Spleen (tissue), 11 donors: ENCODE measurements at regions not wholly inside any gene's neighbourhood (a gene's known extent, or its start where the extent isn't known, plus 50 kb on each side); places are given as distances from the start of the nearest gene placed in this dataset.

Source experiments
- DNase-seq: peaks from one replicate; pipeline ENCODE4 v3.0.0-alpha.2; 2020
- H3K27ac ChIP-seq, 8 donors: fragments of 200-600 bp; sonication (generic) in 7 of 8; 1 replicate in 4 of 8; 2 replicates in 4 of 8; pipeline versions ENCODE4 v1.5.0 to v1.8.0; 2016 to 2021; ENCODE audit warnings: inconsistent platforms in 4 of 8, mild to moderate bottlenecking in 4 of 8, moderate library complexity in 1 of 8
- H3K27me3 ChIP-seq, 7 donors: fragments of 200-600 bp; sonication (generic) in 6 of 7; replicated peaks in 1 of 7; 1 replicate in 4 of 7; 2 replicates in 3 of 7; pipeline versions ENCODE4 v1.5.0 to v1.8.0; 2016 to 2021; ENCODE audit warnings: inconsistent platforms in 3 of 7, mild to moderate bottlenecking in 1 of 7
- H3K36me3 ChIP-seq, 6 donors: fragments of 200-600 bp; sonication (generic) in 5 of 6; 1 replicate in 4 of 6; 2 replicates in 2 of 6; pipeline versions ENCODE4 v1.5.0 to v1.8.0; 2016 to 2021; ENCODE audit warnings: inconsistent platforms in 2 of 6
- H3K4me1 ChIP-seq, 6 donors: fragments of 200-600 bp; sonication (generic) in 5 of 6; 1 replicate in 3 of 6; 2 replicates in 3 of 6; pipeline versions ENCODE4 v1.5.0 to v1.8.0; 2016 to 2021; ENCODE audit warnings: inconsistent platforms in 3 of 6
- H3K4me3 ChIP-seq, 8 donors: fragments of 200-600 bp; sonication (generic) in 7 of 8; 1 replicate in 4 of 8; 2 replicates in 4 of 8; pipeline versions ENCODE4 v1.5.0 to v1.8.0; 2016 to 2021; ENCODE audit warnings: inconsistent platforms in 4 of 8, mild to moderate bottlenecking in 4 of 8, moderate library complexity in 2 of 8
- H3K9me3 ChIP-seq, 8 donors: fragments of 200-600 bp; sonication (generic) in 7 of 8; 1 replicate in 4 of 8; 2 replicates in 4 of 8; pipeline versions ENCODE4 v1.5.0 to v1.8.0; 2016 to 2021; ENCODE audit warnings: inconsistent platforms in 4 of 8
- CTCF ChIP-seq, 11 experiments: fragments of 200-600 bp in 7 of 11; fragments of 450-650 bp in 4 of 11; sonication (generic) in 4 of 11; IDR thresholded peaks in 8 of 11; conservative IDR thresholded peaks in 3 of 11; 1 replicate in 7 of 11; 2 replicates in 4 of 11; pipeline versions ENCODE4 v1.4.0 to v1.8.0; 2016 to 2021; ENCODE audit warnings: antibody characterized with exemption in 11 of 11, inconsistent platforms in 4 of 11, mild to moderate bottlenecking in 1 of 11
- POLR2A ChIP-seq, 3 donors: fragments of 450-650 bp; IDR thresholded peaks; one replicate each; pipeline ENCODE4 v1.5.1; 2017; ENCODE audit warnings: antibody characterized with exemption in 3 of 3, mild to moderate bottlenecking in 1 of 3
- POLR2AphosphoS5 ChIP-seq, 3 donors: sonication (generic); formaldehyde crosslinking; IDR thresholded peaks; one replicate each; pipeline ENCODE4 v1.5.1; 2017; ENCODE audit warnings: antibody characterized with exemption in 3 of 3
- WGBS, 5 donors: extraction: QIAGEN DNeasy Blood & Tissue Kit in 3 of 5; methylation state at CpG; one replicate each; pipeline versions ENCODE4 v1.1.5 to v1.1.7; 2013 to 2018; 5-methylcytosine and 5-hydroxymethylcytosine counted together
- intact Hi-C: fragments of 100-400 bp; cut with DNase I; formaldehyde crosslinking; loops from one replicate; pipeline ENCODE4 v1.15.0; 2023; ENCODE audit warnings: low total_unique reads
- donor health status: healthy with polysubstance abuse.
- donor health status: DM: no; HTN: no; CAD: no; lungs with moderate emphysema.
- donor health status: DM: no; HTN: no; CAD: no.
- donor health status: Bipolar disorder and iron deficiency.
- donor health status: healthy.
- donor health status: DM: no; HTN: no; CAD: no.
- donor health status: DM: yes; HTN: yes; CAD: no.

DNA sequence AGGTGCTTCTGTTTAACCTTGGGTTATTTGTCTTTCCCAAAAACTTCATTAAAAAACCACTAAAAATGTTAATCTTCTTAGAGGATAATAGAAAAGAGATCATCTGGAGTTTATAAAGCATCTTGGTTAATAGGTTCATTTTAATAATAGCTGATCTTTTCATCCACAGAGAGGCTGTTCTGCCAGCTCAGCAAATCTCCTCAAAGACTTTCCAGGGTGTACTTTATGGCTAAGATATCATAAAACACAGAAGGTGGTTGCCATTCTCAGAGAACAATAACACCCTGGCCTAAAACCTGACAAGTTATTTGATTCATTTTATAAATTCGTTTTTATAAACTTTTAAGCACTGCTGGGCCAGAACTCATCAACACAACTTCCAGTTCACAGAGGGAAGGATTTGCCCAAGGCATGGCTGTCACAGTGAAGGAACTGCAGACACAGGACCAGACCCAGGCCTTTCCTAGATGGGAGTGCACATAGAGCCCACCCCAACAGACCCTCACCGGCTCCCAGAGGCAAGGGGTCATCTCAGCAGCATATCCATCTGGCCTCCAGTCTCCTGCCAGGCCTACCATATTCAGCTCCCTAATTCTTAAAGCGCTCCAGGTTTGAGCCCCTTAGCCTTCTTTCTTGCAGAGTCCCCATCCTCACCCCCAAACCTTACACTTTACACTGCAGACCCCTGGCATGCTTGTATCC lies 203.4 kb upstream of the RAB6C start:
- peaks cover 0 to 10% (median 4%) of the 10 kb centered on the region in 8 donors for H3K9me3 ChIP-seq
- DNase-seq: no peak
- H3K4me3 ChIP-seq: no peak overlapping the region
- TF ChIP-seq POLR2AphosphoS5 (IDR thresholded peaks at IDR 0.05) (no peak), POLR2A (IDR thresholded peaks at IDR 0.05) (no peak), CTCF (IDR thresholded peaks at IDR 0.05 in 8 of 11, conservative IDR thresholded peaks at IDR 0.05 in 3 of 11) (no peak)
- 73 to 83% (median 79%) methylated on average over 3 of the region's 3 CpGs for WGBS, 5 donors
- no peak overlapping the region for H3K27ac ChIP-seq
- no peaks in the 10 kb centered on the region for H3K4me1 ChIP-seq
- peaks cover 0 to 18% (median 0%) of the 10 kb centered on the region in 7 donors for H3K27me3 ChIP-seq
- H3K36me3 ChIP-seq: no peaks in the 10 kb centered on the region
- intact Hi-C loops: no loop called here

DNA sequence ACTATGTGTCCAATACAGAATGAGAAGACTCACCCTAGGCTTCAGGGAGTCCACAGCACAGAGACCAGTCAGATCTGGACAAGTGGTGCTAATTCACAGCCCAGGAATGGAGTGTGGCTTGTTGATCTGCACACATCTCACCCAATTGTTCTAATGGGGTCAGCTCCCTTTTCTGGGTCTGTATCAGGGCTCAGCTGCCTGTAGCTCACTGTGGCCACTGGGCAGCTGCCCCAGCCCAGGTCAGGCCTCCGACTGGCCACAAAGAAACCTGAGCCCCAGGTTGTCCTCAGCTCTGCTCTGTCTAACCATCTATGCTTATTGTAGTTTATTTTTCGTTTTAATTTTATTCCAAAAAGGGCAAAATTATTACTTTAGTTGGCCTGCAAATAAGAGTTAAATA lies 202.3 kb upstream of the RAB6C start:
- TF ChIP-seq POLR2AphosphoS5 (IDR thresholded peaks at IDR 0.05) (no peak), POLR2A (IDR thresholded peaks at IDR 0.05) (no peak), CTCF (IDR thresholded peaks at IDR 0.05 in 8 of 11, conservative IDR thresholded peaks at IDR 0.05 in 3 of 11) (no peak)
- Histone ChIP-seq H3K27me3 (peaks cover 0 to 26% (median 0%) of the 10 kb centered on the region in 7 donors), H3K36me3 (no peaks in the 10 kb centered on the region), H3K9me3 (peaks cover 0 to 9% (median 4%) of the 10 kb centered on the region in 8 donors), H3K27ac (no peak overlapping the region), H3K4me1 (no peaks in the 10 kb centered on the region), H3K4me3 (no peak overlapping the region)
- no peak for DNase-seq
- intact Hi-C loops: no loop called here
- 74 to 88% (median 80%) methylated on average over 2 of the region's 2 CpGs for WGBS, 5 donors

GRCh38 chr2:129777762-129778583 lies 201.5 kb upstream of the RAB6C start:
- no peaks in the 10 kb centered on the region for H3K4me1 ChIP-seq
- 88 to 95% (median 91%) methylated on average over 9 of the region's 9 CpGs for WGBS, 5 donors
- H3K36me3 ChIP-seq: no peaks in the 10 kb centered on the region
- no peak for DNase-seq
- peaks cover 0 to 2% (median 0%) of the 10 kb centered on the region in 8 donors for H3K9me3 ChIP-seq
- TF ChIP-seq POLR2AphosphoS5 (IDR thresholded peaks at IDR 0.05) (no peak), POLR2A (IDR thresholded peaks at IDR 0.05) (no peak), CTCF (IDR thresholded peaks at IDR 0.05 in 8 of 11, conservative IDR thresholded peaks at IDR 0.05 in 3 of 11) (no peak)
- no peak overlapping the region for H3K4me3 ChIP-seq
- H3K27me3 ChIP-seq: peaks cover 0 to 31% (median 0%) of the 10 kb centered on the region in 7 donors
- H3K27ac ChIP-seq: no peak overlapping the region
- intact Hi-C loops: no loop called here

GRCh38 chr2:129778584-129778877 lies 200.9 kb upstream of the RAB6C start:
- WGBS, 5 donors: 70 to 94% (median 86%) methylated on average over 5 to 8 of the region's 8 CpGs

More at GRCh38 chr2:129778584-129778877, 200.9 kb upstream of the RAB6C start:
- Histone ChIP-seq H3K36me3 (no peaks in the 10 kb centered on the region), H3K27ac (no peak overlapping the region), H3K9me3 (no peaks in the 10 kb centered on the region), H3K4me3 (no peak overlapping the region), H3K27me3 (peaks cover 0 to 31% (median 0%) of the 10 kb centered on the region in 7 donors), H3K4me1 (no peaks in the 10 kb centered on the region)
- TF ChIP-seq POLR2A (IDR thresholded peaks at IDR 0.05) (no peak), CTCF (IDR thresholded peaks at IDR 0.05 in 8 of 11, conservative IDR thresholded peaks at IDR 0.05 in 3 of 11) (no peak), POLR2AphosphoS5 (IDR thresholded peaks at IDR 0.05) (no peak)
- DNase-seq: no peak
- intact Hi-C loops: no loop called here
